ENCODE measurements at regions not wholly inside any gene's neighbourhood (a gene's known extent, or its start where the extent isn't known, plus 50 kb on each side); places are given as distances from the start of the nearest gene placed in this dataset.
A peak's percentile ranks its signal among the peaks of the same experiment; 100 is the strongest.

DNA sequence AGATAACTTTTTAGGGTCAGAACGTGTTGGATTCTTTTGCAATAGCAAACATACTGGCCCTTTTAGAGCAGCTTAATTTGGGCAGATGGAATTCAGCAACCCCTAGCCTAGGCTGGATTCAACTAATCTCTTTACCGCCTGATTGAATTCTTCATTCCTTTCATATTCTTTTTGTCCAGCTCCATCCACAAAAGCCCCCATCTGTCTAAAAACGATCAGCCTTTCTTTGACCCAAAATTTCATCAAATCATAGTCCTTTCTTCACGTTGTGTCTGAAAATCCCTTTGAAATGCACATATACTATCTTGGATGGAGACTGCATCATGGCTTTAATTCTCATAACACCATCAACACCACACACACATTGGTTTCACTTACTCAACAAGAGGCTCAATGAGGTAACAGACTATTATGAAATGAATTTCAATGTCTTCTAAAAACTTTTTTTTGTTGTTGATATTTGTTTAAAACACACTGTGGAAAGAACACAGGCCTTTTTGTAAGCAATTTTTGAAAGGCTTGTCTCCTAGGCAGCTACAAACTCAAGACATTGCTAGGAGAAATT lies 128.0 kb upstream of the EEA1 start:
- Mint-ChIP-seq H3K4me1 (ENCODE audit: unreplicated experiment) (peaks cover 24% of the 10 kb centered on the region), H3K9me3 (ENCODE audit: unreplicated experiment) (no peaks in the 10 kb centered on the region), H3K4me3 (ENCODE audit: unreplicated experiment) (no peak overlapping the region), H3K36me3 (ENCODE audit: unreplicated experiment) (no peaks in the 10 kb centered on the region), H3K27me3 (ENCODE audit: unreplicated experiment) (peaks cover 6% of the 10 kb centered on the region), H3K27ac (ENCODE audit: unreplicated experiment) (no peak overlapping the region)
- TF ChIP-seq, protein P1, sequence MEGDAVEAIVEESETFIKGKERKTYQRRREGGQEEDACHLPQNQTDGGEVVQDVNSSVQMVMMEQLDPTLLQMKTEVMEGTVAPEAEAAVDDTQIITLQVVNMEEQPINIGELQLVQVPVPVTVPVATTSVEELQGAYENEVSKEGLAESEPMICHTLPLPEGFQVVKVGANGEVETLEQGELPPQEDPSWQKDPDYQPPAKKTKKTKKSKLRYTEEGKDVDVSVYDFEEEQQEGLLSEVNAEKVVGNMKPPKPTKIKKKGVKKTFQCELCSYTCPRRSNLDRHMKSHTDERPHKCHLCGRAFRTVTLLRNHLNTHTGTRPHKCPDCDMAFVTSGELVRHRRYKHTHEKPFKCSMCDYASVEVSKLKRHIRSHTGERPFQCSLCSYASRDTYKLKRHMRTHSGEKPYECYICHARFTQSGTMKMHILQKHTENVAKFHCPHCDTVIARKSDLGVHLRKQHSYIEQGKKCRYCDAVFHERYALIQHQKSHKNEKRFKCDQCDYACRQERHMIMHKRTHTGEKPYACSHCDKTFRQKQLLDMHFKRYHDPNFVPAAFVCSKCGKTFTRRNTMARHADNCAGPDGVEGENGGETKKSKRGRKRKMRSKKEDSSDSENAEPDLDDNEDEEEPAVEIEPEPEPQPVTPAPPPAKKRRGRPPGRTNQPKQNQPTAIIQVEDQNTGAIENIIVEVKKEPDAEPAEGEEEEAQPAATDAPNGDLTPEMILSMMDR (IDR thresholded peaks at IDR 0.05) = no peak
- DNase-seq (ENCODE audit: extremely low spot score, unreplicated experiment) = no peak

DNA sequence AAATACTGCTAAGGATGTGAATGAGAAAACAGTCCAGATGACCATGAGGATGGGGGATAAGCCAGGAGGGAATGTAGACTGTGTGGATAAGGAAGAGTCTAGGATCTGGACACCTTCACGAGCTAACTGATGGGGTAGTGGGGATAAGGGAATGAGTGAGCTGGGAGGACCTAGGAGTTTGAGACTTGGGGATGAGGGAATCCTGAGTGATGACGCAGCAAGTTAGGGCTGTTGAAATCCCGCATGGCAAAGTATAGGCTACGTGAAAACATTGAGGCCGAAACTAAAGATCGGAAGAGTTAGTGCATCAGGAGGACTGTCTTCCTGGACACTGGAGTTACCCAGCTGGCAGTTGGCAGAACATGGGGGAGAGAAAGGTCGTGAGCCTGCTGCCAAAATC lies 129.2 kb upstream of the EEA1 start:
- no peak overlapping the region for H3K27ac Mint-ChIP-seq (ENCODE audit: unreplicated experiment)
- H3K27me3 Mint-ChIP-seq (ENCODE audit: unreplicated experiment) = peaks cover 6% of the 10 kb centered on the region
- no peaks in the 10 kb centered on the region for H3K9me3 Mint-ChIP-seq (ENCODE audit: unreplicated experiment)
- TF ChIP-seq, protein P1 (IDR thresholded peaks at IDR 0.05) = no peak
- no peaks in the 10 kb centered on the region for H3K36me3 Mint-ChIP-seq (ENCODE audit: unreplicated experiment)
- H3K4me1 Mint-ChIP-seq (ENCODE audit: unreplicated experiment) = peaks cover 27% of the 10 kb centered on the region
- H3K4me3 Mint-ChIP-seq (ENCODE audit: unreplicated experiment) = no peak overlapping the region
- no peak for DNase-seq (ENCODE audit: extremely low spot score, unreplicated experiment)

DNA sequence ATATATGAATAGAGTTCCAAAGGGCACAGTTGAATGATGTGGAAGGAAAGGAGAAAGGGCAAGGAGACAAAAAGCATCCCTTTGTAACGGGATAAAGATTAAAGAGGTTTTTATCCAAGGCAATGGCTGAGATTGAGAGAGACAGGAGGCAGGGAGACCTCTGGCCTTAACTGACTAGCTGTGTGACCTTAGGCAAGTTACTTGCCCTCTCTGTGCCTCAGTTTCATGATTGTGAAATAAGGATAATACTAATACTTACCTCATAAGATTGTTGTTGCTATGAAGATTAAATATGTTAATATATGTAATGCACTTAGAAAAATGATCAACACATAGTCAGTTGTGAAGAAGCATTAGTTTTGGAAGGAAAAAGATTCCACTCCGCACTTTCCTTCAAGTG lies 130.2 kb upstream of the EEA1 start:
- H3K36me3 Mint-ChIP-seq (ENCODE audit: unreplicated experiment) = no peaks in the 10 kb centered on the region
- no peaks in the 10 kb centered on the region for H3K9me3 Mint-ChIP-seq (ENCODE audit: unreplicated experiment)
- H3K4me3 Mint-ChIP-seq (ENCODE audit: unreplicated experiment) = no peak overlapping the region
- DNase-seq (ENCODE audit: extremely low spot score, unreplicated experiment) = no peak
- peaks cover 27% of the 10 kb centered on the region for H3K4me1 Mint-ChIP-seq (ENCODE audit: unreplicated experiment)
- H3K27me3 Mint-ChIP-seq (ENCODE audit: unreplicated experiment) = peaks cover 6% of the 10 kb centered on the region
- H3K27ac Mint-ChIP-seq (ENCODE audit: unreplicated experiment) = no peak overlapping the region
- TF ChIP-seq, protein P1 (IDR thresholded peaks at IDR 0.05) = no peak

DNA sequence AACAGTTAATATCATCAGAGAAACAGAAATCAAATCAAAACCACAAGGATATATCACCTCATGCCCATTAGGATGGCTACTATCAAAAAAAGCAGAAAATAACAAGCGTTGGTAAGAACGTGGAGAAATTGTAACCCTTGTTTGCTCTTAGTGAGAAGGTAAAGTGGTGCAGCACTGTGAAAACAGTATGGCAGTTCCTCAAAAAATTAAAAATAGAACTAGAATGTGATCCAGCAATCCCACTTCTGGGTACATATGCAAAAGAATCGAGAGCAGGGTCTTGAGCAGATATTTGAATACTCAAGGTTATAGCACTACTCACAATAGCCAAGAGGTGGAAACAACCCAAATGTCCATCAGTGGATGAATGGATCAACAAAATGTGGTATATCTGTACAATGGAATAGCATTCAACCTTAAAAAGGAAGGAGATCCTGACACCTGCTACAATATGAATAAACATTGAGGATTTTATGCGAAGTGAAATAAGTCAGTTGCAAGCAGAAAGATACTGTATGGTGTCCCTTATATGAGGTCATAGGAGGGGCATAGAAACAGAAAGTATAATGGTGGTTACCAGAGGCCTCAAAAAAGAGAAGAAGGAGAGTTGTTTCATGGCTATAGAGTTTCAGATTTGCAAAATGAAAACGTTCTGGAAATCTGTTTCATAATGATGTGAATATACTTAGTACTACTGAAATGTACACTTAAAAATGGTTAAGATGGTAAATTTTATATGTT lies 131.0 kb upstream of the EEA1 start:
- peaks cover 4% of the 10 kb centered on the region for H3K27me3 Mint-ChIP-seq (ENCODE audit: unreplicated experiment)
- H3K4me1 Mint-ChIP-seq (ENCODE audit: unreplicated experiment) = peaks cover 28% of the 10 kb centered on the region
- H3K9me3 Mint-ChIP-seq (ENCODE audit: unreplicated experiment) = no peaks in the 10 kb centered on the region
- no peak overlapping the region for H3K4me3 Mint-ChIP-seq (ENCODE audit: unreplicated experiment)
- DNase-seq (ENCODE audit: extremely low spot score, unreplicated experiment) = no peak
- no peaks in the 10 kb centered on the region for H3K36me3 Mint-ChIP-seq (ENCODE audit: unreplicated experiment)
- TF ChIP-seq, protein P1 (IDR thresholded peaks at IDR 0.05) = no peak
- peak overlapping the region; percentile 92 for H3K27ac Mint-ChIP-seq (ENCODE audit: unreplicated experiment)

DNA sequence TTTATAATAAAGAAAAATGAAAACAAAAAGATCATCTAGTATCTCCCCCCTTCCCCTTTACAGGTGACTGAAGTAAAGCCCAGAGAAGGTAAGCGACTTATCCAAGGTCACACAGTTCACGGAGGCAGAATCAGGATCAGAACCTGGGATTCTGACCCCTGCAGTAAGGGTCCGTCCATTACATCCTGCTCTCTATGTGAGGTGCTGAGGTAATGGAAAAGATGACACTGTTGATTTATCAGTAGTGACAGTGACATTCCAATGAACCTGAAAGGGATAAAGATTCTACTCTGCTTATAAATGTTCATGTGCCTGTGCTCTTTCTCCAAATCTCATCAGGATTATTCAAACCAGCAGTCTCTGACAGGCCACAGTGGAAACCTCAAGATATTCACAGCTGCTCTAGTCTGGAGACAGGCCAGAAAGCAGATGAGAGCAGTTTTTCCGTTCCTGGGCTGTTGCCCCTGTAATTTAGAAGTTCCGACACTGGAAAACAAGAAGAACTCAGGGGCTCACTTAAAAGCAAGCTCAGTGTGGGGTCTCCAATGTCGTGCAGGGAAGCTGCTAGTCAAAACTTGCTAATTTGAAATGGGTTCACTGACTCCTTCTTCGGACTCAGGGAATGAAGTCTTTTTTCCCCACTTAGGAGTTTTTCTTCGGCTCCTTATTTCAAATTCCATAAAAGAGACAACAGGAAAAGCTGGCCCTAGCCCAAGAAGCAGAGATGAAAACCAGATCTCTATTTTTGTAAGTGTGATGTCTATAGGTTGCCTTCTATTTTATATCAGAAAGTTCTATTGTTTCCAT lies 131.8 kb upstream of the EEA1 start:
- H3K36me3 Mint-ChIP-seq (ENCODE audit: unreplicated experiment) = no peaks in the 10 kb centered on the region
- peak overlapping the region; percentile 59 for H3K4me3 Mint-ChIP-seq (ENCODE audit: unreplicated experiment)
- DNase-seq (ENCODE audit: extremely low spot score, unreplicated experiment) = no peak
- H3K9me3 Mint-ChIP-seq (ENCODE audit: unreplicated experiment) = no peaks in the 10 kb centered on the region
- TF ChIP-seq, protein P1 (IDR thresholded peaks at IDR 0.05) = peak; percentile 39
- H3K27ac Mint-ChIP-seq (ENCODE audit: unreplicated experiment) = peak overlapping the region; percentile 92
- H3K27me3 Mint-ChIP-seq (ENCODE audit: unreplicated experiment) = peaks cover 4% of the 10 kb centered on the region
- H3K4me1 Mint-ChIP-seq (ENCODE audit: unreplicated experiment) = peaks cover 28% of the 10 kb centered on the region
